Peyer's patch (tissue), 4 donors: ENCODE measurements at regions not wholly inside any gene's neighbourhood (a gene's known extent, or its start where the extent isn't known, plus 50 kb on each side); places are given as distances from the start of the nearest gene placed in this dataset.

ENCODE experiments used
- DNase-seq, 3 donors: peaks; one replicate each; pipeline ENCODE4 v3.0.0-alpha.2; 2017 to 2019
- H3K27ac ChIP-seq, 4 donors: fragments of 200-600 bp; sonication (generic); one replicate each; pipeline ENCODE4 v1.5.1; 2016 to 2019
- H3K27me3 ChIP-seq, 2 donors: fragments of 200-600 bp; sonication (generic); one replicate each; pipeline ENCODE4 v1.5.1; 2019
- H3K36me3 ChIP-seq, 3 donors: fragments of 200-600 bp; sonication (generic); one replicate each; pipeline ENCODE4 v1.5.1; 2016 to 2019
- H3K4me1 ChIP-seq, 4 donors: fragments of 200-600 bp; sonication (generic); one replicate each; pipeline ENCODE4 v1.5.1; 2016 to 2019
- H3K4me3 ChIP-seq, 4 donors: fragments of 200-600 bp; sonication (generic); 1 replicate in 3 of 4; 2 replicates in 1 of 4; pipeline ENCODE4 v1.5.1; 2016 to 2019; ENCODE audit warnings: mild to moderate bottlenecking in 1 of 4
- H3K9me3 ChIP-seq, 4 donors: fragments of 200-600 bp; sonication (generic); one replicate each; pipeline ENCODE4 v1.5.1; 2016 to 2019; ENCODE audit warnings: mild to moderate bottlenecking in 1 of 4
- CTCF ChIP-seq, 6 experiments: fragments of 450-650 bp in 4 of 6; fragments of 200-600 bp in 2 of 6; sonication (generic) in 1 of 6; IDR thresholded peaks; one replicate each; pipeline ENCODE4 v1.5.1; 2017 to 2019; ENCODE audit warnings: antibody characterized with exemption in 6 of 6, mild to moderate bottlenecking in 3 of 6, moderate library complexity in 1 of 6
- POLR2A ChIP-seq, 2 donors: fragments of 450-650 bp; IDR thresholded peaks; one replicate each; pipeline ENCODE4 v1.5.1; 2017; ENCODE audit warnings: antibody characterized with exemption in 2 of 2, mild to moderate bottlenecking in 2 of 2, moderate library complexity in 2 of 2

GRCh38 chr6:142521791-142522190, 220.0 kb downstream of the ADGRG6 start:
- DNase-seq: no peak
- H3K4me1 ChIP-seq: no peaks in the 10 kb centered on the region
- TF ChIP-seq POLR2A (IDR thresholded peaks at IDR 0.05): no peak
- no peak for TF ChIP-seq CTCF (IDR thresholded peaks at IDR 0.05)

GRCh38 chr6:142523515-142524375, 221.9 kb downstream of the ADGRG6 start:
- H3K27me3 ChIP-seq: no peaks in the 10 kb centered on the region
- TF ChIP-seq POLR2A (IDR thresholded peaks at IDR 0.05) (no peak), CTCF (IDR thresholded peaks at IDR 0.05) (no peak)
- no peak for DNase-seq
- H3K9me3 ChIP-seq: no peaks in the 10 kb centered on the region
- H3K4me3 ChIP-seq: no peak overlapping the region
- no peaks in the 10 kb centered on the region for H3K36me3 ChIP-seq
- no peak overlapping the region for H3K27ac ChIP-seq
- H3K4me1 ChIP-seq: no peaks in the 10 kb centered on the region

More at GRCh38 chr6:142521791-142522190, 220.0 kb downstream of the ADGRG6 start:
- no peaks in the 10 kb centered on the region for H3K9me3 ChIP-seq
- no peaks in the 10 kb centered on the region for H3K27me3 ChIP-seq
- no peak overlapping the region for H3K27ac ChIP-seq
- no peak overlapping the region for H3K4me3 ChIP-seq
- no peaks in the 10 kb centered on the region for H3K36me3 ChIP-seq

DNA sequence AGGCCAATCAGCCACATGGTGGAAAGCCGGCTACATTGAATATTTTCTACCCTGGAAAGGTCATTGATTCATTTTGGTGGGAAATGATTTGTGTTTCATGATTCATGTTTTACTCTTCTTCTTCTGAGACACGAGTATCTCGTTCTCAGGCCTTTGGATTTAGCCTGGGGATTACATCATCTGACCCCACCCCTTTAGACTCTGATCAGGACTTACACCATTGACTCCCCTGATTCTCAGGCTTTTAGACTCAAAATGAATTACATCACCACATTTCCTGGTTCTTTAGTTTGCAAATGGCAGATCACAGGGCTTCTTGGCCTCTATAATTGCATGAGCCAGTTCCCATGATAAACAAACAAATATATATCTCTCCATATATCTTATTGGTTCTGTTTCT, 228.8 kb downstream of the ADGRG6 start:
- H3K27me3 ChIP-seq: no peaks in the 10 kb centered on the region
- no peak for TF ChIP-seq POLR2A (IDR thresholded peaks at IDR 0.05)
- no peak for TF ChIP-seq CTCF (IDR thresholded peaks at IDR 0.05)
- DNase-seq: no peak
- no peaks in the 10 kb centered on the region for H3K36me3 ChIP-seq
- no peaks in the 10 kb centered on the region for H3K4me1 ChIP-seq
- no peak overlapping the region for H3K27ac ChIP-seq
- peaks cover 0 to 10% (median 0%) of the 10 kb centered on the region in 4 donors for H3K9me3 ChIP-seq
- H3K4me3 ChIP-seq: no peak overlapping the region

- TF ChIP-seq POLR2A (IDR thresholded peaks at IDR 0.05) (no peak), CTCF (IDR thresholded peaks at IDR 0.05) (no peak)
- H3K4me1 ChIP-seq: no peaks in the 10 kb centered on the region
- peaks cover 0 to 10% (median 0%) of the 10 kb centered on the region in 4 donors for H3K9me3 ChIP-seq
- H3K27me3 ChIP-seq: no peaks in the 10 kb centered on the region
- DNase-seq: no peak
- no peak overlapping the region for H3K27ac ChIP-seq
- no peaks in the 10 kb centered on the region for H3K36me3 ChIP-seq
- no peak overlapping the region for H3K4me3 ChIP-seq
Measured at GRCh38 chr6:142531727-142532126, 229.9 kb downstream of the ADGRG6 start.

GRCh38 chr6:142534076-142534475, 232.3 kb downstream of the ADGRG6 start:
- no peak overlapping the region for H3K27ac ChIP-seq
- no peak overlapping the region for H3K4me3 ChIP-seq
- H3K4me1 ChIP-seq: no peaks in the 10 kb centered on the region
- H3K27me3 ChIP-seq: no peaks in the 10 kb centered on the region
- H3K9me3 ChIP-seq: peaks cover 0 to 10% (median 0%) of the 10 kb centered on the region in 4 donors
- H3K36me3 ChIP-seq: no peaks in the 10 kb centered on the region
- TF ChIP-seq POLR2A (IDR thresholded peaks at IDR 0.05) (no peak), CTCF (IDR thresholded peaks at IDR 0.05) (no peak)
- DNase-seq: no peak
